ENCODE measurements at regions not wholly inside any gene's neighbourhood (a gene's known extent, or its start where the extent isn't known, plus 50 kb on each side); places are given as distances from the start of the nearest gene placed in this dataset.

- TF ChIP-seq POLR2A (IDR thresholded peaks at IDR 0.05) (no peak), CTCF (IDR thresholded peaks at IDR 0.05) (no peak)
These were observed 169.8 kb upstream of the SPRY2 start for GRCh38 chr13:80510686-80511085.
